NCI-H146 treated with DMSO at 0.1 percent for 48 hours (cell line): ENCODE measurements at regions not wholly inside any gene's neighbourhood (a gene's known extent, or its start where the extent isn't known, plus 50 kb on each side); places are given as distances from the start of the nearest gene placed in this dataset.

ENCODE experiments used
- DNase-seq: peaks from one replicate; lab custom pipeline; 2025; ENCODE audit not compliant: unreplicated experiment; lab: John Stamatoyannopoulos, UW

DNA sequence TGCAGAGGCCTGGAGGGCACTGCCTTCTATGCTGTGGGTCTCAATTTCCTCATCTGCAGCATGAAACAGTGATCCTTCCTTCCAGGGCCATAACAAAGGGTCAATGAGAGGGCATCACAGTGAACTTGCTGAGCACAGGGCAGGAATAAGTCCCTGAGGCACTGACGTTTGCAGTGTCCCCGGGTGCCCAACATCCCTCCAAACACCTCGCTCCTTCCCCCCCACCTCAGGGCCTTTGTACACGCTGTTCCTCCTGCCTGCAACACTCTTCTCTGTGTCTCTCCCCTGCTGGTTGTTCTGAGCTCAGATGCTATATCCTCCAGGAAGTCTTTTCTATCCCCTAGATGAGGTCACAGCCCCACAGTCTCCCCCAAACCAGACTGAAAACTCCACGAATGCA lies 59.7 kb upstream of the TCF20 start:
- no peak for DNase-seq

DNA sequence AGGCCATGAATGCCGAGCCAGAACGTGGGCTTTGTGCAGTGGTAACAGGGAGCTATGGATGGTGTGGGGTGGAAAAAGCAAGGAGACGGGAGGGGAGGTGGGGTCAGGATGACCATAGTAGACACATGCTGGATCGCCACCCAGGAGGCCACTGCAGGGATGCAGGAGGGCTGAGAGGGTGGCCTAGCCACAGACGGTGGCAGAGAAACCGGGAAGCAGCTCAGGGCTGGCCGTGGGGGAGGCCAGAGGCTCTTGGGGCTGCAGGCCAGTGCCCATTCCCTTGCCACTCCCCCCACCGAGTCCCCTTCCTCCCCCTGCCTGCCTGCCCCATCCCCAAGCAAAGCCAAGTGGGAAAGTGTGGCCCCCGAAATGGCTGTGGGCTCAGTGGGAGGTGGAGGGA lies 59.1 kb upstream of the TCF20 start:
- no peak for DNase-seq

DNA sequence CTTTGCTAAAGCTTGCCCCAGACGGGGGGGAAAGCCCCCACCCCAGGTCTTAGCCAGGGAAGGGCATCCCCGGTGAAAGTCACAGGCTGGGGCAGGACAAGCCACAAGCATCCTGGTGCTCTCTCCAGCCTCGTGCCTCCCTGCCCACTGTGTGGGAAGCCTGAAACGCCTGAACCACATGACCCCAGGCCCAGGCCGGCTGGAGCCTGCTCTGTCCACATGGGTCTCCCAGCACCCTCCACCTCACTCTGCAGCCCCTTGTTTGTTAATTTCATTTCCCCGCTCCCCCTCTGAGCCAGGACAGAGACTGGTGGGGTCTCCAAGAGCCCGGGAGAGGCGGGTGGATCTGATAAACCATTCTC lies 58.3 kb upstream of the TCF20 start:
- DNase-seq, result no peak

DNA sequence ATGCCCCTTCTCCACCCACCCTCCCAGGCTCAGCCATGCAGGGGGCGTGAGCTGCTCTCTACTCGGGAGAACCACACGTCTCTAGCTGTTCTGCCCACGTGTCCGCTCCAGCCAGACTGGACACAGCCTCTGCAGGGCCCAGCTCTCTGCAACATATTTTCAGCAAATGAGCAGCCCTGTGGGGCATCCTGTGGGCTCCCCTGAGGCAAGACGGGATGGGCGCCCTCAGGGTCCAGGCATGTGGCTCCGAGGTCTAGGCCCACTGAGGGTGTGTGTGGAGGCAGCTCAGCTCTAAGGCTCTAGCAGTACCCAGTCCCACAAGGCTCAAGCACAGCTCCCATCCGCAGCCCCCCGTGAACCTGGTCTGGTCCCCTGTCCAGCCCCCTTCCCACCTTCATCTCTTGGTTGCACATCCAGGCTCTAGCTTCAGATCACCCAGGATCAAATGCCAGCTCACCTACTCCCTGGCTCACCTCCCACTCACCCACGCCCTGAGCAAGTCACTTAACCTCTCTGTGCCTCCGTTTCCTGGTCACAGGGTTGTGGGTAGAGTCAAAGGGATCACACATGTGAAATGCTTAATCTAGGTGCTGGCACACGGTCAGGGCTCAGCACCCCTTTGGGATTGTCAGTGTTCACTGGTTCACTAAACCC lies 57.8 kb upstream of the TCF20 start:
- no peak for DNase-seq

GRCh38 chr22:42327462-42328129 lies 57.1 kb upstream of the TCF20 start:
- DNase-seq, result no peak

DNA sequence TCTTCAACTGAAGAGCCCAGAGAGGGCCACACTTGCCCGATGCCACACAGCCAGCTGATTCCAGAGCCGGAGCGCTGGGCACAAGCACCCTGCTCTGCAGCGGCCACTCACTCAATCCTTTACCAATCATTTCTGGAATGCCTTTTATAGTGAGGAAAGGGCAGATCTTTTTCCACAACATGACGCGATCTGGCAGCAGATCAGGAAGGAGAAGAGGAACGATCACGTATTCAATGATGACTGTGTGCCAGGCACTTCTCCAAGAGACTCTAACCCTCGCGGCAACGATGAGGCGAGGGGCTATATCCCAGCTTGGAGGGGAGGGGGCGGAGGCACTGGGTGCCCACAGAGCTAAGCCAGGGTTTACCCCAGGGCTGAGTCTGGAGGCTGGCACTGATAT lies 56.3 kb upstream of the TCF20 start:
- DNase-seq, result no peak

DNA sequence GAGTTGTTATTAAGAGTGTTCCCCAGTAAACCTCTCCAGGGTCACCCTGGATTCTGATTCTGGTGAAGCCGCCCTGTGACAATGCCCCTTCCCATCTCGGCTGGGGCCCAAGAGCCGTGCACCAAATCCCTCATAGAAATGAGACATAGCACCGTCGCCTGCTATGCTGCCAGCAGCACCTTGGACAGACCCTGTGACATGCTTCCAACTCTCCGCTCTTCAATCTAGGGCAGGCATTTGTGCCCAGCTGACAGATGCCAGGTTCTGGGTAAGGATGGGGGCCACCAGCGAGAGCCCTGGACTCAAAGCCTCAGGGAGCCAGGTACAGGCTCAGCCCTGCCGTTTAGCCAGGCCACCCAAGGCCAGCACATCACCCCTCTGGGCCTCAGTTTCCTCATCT lies 55.8 kb upstream of the TCF20 start:
- no peak for DNase-seq

DNA sequence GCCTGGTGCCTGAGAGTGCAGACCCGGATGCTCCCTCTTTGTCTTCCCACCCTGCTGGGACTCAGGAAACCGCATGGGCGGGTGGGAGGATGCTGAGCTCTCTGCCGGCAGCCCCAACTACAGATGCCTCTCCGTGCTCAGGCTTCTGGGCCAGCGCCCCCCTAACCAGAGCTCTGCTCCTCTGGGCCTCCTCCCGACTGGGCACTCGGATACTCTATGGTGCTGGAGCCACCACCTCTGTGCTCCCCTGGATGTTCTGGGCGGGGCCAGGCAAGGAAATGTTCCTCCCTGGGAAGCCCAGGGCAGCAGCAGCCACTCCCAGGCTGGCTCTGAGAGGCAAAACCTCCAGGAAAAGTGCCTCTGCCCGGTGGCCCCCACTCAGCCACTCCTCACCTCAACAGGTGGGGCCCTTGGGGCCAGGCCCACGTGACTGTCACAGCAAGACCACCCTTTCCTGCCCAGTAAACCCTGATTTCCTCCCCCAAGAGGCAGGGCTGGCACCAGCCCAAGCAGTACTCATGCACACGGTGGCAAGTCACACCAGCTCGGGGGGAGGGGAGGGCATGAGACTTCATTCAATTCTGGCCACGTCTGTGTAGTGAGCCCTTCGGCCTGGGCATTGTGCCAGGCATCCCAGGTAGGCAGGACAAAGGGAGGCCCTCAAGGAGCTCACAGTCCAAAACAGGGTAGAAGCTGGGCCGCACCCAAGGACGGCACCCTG lies 54.7 kb upstream of the TCF20 start:
- DNase-seq, result no peak

- no peak for DNase-seq
These were observed 54.1 kb upstream of the TCF20 start for GRCh38 chr22:42324566-42324965.

DNA sequence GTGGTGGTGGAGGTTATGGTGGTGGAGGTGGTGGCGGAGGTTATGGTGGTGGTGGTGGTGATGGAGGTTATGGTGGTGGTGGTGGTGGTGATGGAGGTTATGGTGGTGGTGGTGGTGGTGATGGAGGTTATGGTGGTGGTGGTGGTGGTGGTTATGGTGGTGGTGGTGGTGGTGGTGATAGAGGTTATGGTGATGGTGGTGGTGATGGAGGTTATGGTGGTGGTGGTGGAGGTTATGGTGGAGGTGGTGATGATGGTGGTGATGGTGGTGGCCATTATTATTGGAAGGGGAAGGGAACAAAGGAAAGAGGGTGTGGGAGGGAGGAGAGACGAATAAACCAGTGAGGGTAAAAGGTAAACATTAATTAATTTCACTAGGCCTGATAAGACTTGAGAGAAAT lies 53.5 kb upstream of the TCF20 start:
- no peak for DNase-seq

- DNase-seq, result no peak
These were observed 52.1 kb upstream of the TCF20 start for GRCh38 chr22:42322562-42322926.

- no peak for DNase-seq
These were observed 51.6 kb upstream of the TCF20 start for GRCh38 chr22:42321908-42322561.

DNA sequence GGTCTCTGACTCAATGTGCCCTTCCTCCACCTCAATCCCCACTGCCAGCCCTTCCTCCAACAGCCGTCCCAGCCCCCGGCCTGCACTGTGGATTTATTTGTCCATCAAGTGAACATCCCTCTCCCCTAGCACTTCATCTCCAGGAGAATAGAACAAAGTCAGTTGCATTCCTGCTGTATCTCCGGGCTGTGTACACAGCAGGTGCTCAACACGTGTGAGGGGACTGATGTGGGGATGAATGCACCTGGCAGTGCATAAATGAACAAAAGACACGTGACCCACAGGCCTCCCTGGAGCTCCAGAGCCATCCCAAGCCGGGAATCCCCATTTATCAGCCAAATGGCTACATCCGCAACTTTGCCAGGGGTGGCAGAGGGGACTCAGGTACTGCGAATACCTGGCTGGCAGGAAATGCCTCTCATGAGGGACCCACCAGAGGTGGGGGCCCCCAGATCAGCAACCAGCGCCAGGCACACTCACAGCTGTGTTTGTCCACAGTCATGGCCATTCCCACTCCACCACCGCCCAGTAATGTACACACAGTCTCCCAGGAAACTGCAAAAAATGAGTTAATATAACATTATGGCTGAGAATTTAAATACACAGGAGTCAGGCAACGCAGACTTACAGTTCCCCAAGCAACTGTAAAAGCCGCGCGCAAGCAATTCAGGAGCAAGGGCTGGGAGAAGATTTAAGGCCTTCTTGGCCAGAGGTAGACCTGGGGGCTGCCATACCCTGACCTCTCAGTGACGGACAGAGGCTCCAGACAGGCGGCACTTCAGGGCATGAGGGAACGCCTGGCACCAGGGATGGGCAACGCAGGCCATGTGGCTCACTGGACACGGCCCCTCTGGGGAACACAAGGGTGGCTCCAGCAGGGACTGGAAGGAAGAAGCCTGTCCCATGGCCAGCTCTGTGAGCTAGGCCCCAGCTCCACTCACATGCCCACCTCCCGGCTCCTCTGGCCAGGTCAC lies 50.3 kb upstream of the TCF20 start:
- DNase-seq, result peak; percentile 83
